Fibroblast of lung (primary cell): ENCODE measurements at regions not wholly inside any gene's neighbourhood (a gene's known extent, or its start where the extent isn't known, plus 50 kb on each side); places are given as distances from the start of the nearest gene placed in this dataset.

ENCODE experiments used
- DNase-seq, 2 donors: peaks; one replicate each; pipeline versions ENCODE4 v3.0.0 to v3.0.0-alpha.2; 2010; ENCODE audit warnings: low read depth in 2 of 2
- H2AFZ ChIP-seq: 2 replicates; pipeline ENCODE4 v1.5.1; 2012; ENCODE audit warnings: low read length, control low read depth, inconsistent platforms
- H3K27ac ChIP-seq: 2 replicates; pipeline ENCODE4 v1.5.1; 2011; ENCODE audit warnings: low read length, control low read depth; ENCODE audit not compliant: insufficient read depth
- H3K27me3 ChIP-seq: 2 replicates; pipeline ENCODE4 v1.5.1; 2011; ENCODE audit warnings: mild to moderate bottlenecking, low read length; ENCODE audit not compliant: control insufficient read depth, insufficient read depth
- H3K36me3 ChIP-seq: 2 replicates; pipeline ENCODE4 v1.5.1; 2011; ENCODE audit warnings: low read length; ENCODE audit not compliant: control insufficient read depth, insufficient read depth
- H3K4me1 ChIP-seq: 2 replicates; pipeline ENCODE4 v1.5.1; 2011; ENCODE audit warnings: low read length; ENCODE audit not compliant: control insufficient read depth, insufficient read depth; ENCODE audit errors: extremely low read depth
- H3K4me2 ChIP-seq: 2 replicates; pipeline ENCODE4 v1.5.1; 2011; ENCODE audit warnings: low read length, control low read depth; ENCODE audit not compliant: insufficient read depth; ENCODE audit errors: extremely low read depth
- H3K4me3 ChIP-seq, 4 experiments: fragments of 200-600 bp in 1 of 4; sonication (generic) in 1 of 4; replicated peaks in 1 of 4; 2 replicates each; pipeline ENCODE4 v1.5.1; 2011 to 2016; ENCODE audit warnings: low read length in 4 of 4, low read depth in 3 of 4, mild to moderate bottlenecking in 3 of 4, control low read depth in 2 of 4, inconsistent platforms in 1 of 4, mixed read lengths in 1 of 4; ENCODE audit not compliant: insufficient read depth in 1 of 4; ENCODE audit errors: control extremely low read depth in 1 of 4
- H3K79me2 ChIP-seq: 2 replicates; pipeline ENCODE4 v1.5.1; 2012; ENCODE audit warnings: mild to moderate bottlenecking, low read length, inconsistent platforms; ENCODE audit not compliant: control insufficient read depth, insufficient read depth
- H3K9ac ChIP-seq: 2 replicates; pipeline ENCODE4 v1.5.1; 2011; ENCODE audit warnings: mild to moderate bottlenecking, low read length, control low read depth; ENCODE audit not compliant: insufficient read depth
- H3K9me3 ChIP-seq: 2 replicates; pipeline ENCODE4 v1.5.1; 2012; ENCODE audit warnings: low read depth, low read length; ENCODE audit not compliant: control insufficient read depth, insufficient read depth
- H4K20me1 ChIP-seq: 2 replicates; pipeline ENCODE4 v1.5.1; 2011; ENCODE audit warnings: low read length; ENCODE audit not compliant: control insufficient read depth, insufficient read depth; ENCODE audit errors: extremely low read depth
- EZH2 ChIP-seq: IDR thresholded peaks from 2 replicates; pipeline ENCODE4 v1.5.1; 2012; ENCODE audit warnings: low read length, control low read depth, mild to moderate bottlenecking; ENCODE audit errors: missing control alignments
- TF ChIP-seq, protein P1 (sequence below), 2 donors: IDR thresholded peaks in 1 of 2; conservative IDR thresholded peaks in 1 of 2; 1 replicate in 1 of 2; 2 replicates in 1 of 2; pipeline ENCODE4 v1.5.1; 2011 to 2012; ENCODE audit warnings: low read length in 2 of 2, control low read depth in 1 of 2, inconsistent platforms in 1 of 2, low read depth in 1 of 2, mild to moderate bottlenecking in 1 of 2

DNA sequence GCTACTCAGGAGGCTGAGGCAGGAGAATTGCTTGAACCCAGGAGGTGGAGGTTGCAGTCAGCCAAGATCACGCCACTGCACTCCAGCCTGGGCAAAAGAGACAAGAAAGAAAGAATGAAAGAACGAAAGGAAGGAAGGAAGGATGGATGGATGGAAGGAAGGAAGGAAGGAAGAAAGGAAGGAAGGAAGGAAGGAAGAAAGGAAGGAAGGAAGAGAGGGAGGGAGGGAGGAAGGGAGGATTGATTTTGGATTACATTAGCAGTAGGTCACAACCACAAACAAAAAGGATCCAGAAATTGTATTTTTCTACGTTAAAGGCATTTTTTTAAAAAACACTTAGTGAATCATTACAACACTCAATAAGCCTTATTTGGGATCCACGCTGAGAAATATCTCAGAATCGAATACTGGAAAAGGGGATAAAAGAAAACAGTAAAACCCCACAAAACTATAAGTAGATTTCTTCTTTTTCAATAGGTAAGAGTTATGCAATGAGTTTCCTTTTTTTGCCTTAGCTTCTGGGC is 136.9 kb upstream of the FREM1 start:
- Histone ChIP-seq H3K27ac (no peak overlapping the region), H3K79me2 (no peaks in the 10 kb centered on the region), H3K9me3 (no peaks in the 10 kb centered on the region), H3K4me2 (no peak overlapping the region), H4K20me1 (no peaks in the 10 kb centered on the region), H3K9ac (no peak overlapping the region), H2AFZ (no peak overlapping the region), H3K36me3 (no peaks in the 10 kb centered on the region), H3K4me3 (no peak overlapping the region), H3K4me1 (no peaks in the 10 kb centered on the region), H3K27me3 (no peaks in the 10 kb centered on the region)
- no peak for DNase-seq
- no peak for TF ChIP-seq EZH2
- TF ChIP-seq, protein P1, sequence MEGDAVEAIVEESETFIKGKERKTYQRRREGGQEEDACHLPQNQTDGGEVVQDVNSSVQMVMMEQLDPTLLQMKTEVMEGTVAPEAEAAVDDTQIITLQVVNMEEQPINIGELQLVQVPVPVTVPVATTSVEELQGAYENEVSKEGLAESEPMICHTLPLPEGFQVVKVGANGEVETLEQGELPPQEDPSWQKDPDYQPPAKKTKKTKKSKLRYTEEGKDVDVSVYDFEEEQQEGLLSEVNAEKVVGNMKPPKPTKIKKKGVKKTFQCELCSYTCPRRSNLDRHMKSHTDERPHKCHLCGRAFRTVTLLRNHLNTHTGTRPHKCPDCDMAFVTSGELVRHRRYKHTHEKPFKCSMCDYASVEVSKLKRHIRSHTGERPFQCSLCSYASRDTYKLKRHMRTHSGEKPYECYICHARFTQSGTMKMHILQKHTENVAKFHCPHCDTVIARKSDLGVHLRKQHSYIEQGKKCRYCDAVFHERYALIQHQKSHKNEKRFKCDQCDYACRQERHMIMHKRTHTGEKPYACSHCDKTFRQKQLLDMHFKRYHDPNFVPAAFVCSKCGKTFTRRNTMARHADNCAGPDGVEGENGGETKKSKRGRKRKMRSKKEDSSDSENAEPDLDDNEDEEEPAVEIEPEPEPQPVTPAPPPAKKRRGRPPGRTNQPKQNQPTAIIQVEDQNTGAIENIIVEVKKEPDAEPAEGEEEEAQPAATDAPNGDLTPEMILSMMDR (conservative IDR thresholded peaks at IDR 0.05 in 1 of 2, IDR thresholded peaks at IDR 0.05 in 1 of 2; ENCODE audit: low read depth in 1 of 2, low read length in 2 of 2): no peak

DNA sequence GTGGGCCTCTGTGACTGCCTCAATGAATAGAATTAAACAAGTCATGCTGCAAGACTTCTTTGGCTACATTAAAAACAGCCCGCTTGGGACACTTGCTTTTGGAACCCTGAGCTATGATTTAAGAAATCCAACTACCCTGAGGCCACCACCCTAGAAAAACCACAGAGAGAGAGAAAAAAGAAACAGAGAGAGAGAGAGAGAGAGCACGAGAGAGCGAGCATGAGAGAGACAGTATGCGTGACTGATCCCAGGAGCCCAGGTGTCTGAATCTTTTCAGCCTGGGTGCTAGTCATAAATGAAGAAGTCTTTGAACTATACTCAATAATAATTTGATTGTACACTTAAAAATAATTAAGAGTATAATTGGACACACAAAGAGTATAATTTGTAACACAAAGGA is 123.1 kb upstream of the FREM1 start:
- no peaks in the 10 kb centered on the region for H3K79me2 ChIP-seq
- H3K4me3 ChIP-seq: no peak overlapping the region
- H3K9ac ChIP-seq: no peak overlapping the region
- no peaks in the 10 kb centered on the region for H3K27me3 ChIP-seq
- TF ChIP-seq, protein P1 (conservative IDR thresholded peaks at IDR 0.05 in 1 of 2, IDR thresholded peaks at IDR 0.05 in 1 of 2; ENCODE audit: low read depth in 1 of 2, low read length in 2 of 2): no peak
- no peak for TF ChIP-seq EZH2
- H4K20me1 ChIP-seq: no peaks in the 10 kb centered on the region
- no peaks in the 10 kb centered on the region for H3K9me3 ChIP-seq
- no peaks in the 10 kb centered on the region for H3K4me1 ChIP-seq
- no peaks in the 10 kb centered on the region for H3K36me3 ChIP-seq
- H3K4me2 ChIP-seq: no peak overlapping the region
- no peak overlapping the region for H3K27ac ChIP-seq
- DNase-seq: no peak
- no peak overlapping the region for H2AFZ ChIP-seq

DNA sequence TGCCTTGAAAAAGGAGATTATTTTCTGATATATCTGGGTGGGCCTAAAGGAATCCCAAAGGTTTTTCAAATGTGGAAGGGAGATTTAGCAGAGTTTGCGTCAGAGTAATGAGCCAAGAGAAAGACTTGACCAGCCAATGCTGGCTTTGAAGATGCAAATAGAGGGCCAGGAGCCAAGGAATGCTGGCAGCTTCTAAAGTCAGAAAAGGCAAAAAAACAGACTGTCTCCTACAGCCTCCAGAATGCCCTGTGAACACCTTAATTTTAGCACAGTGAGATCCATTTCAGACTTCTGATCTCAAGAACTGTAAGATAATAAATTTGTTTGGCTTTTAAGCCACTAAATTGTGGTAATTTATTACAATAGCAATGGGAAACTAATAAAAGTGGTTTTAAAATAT is 122.6 kb upstream of the FREM1 start:
- Histone ChIP-seq H3K9ac (no peak overlapping the region), H3K27ac (no peak overlapping the region), H3K27me3 (no peaks in the 10 kb centered on the region), H3K36me3 (no peaks in the 10 kb centered on the region), H3K4me2 (no peak overlapping the region), H3K79me2 (no peaks in the 10 kb centered on the region), H3K4me1 (no peaks in the 10 kb centered on the region), H4K20me1 (no peaks in the 10 kb centered on the region), H3K9me3 (no peaks in the 10 kb centered on the region), H2AFZ (no peak overlapping the region), H3K4me3 (no peak overlapping the region)
- no peak for DNase-seq
- TF ChIP-seq, protein P1 (conservative IDR thresholded peaks at IDR 0.05 in 1 of 2, IDR thresholded peaks at IDR 0.05 in 1 of 2; ENCODE audit: low read depth in 1 of 2, low read length in 2 of 2): no peak
- no peak for TF ChIP-seq EZH2
